WTC11 (cell line): ENCODE measurements at regions not wholly inside any gene's neighbourhood (a gene's known extent, or its start where the extent isn't known, plus 50 kb on each side); places are given as distances from the start of the nearest gene placed in this dataset.

Experiments
- ATAC-seq: fragments of 200-7000 bp; cut with Tn5 transposase; 2 replicates; pipeline ENCODE4 v1.10.0; 2021; ENCODE audit warnings: mild to moderate bottlenecking, moderate library complexity
- CTCF ChIA-PET: fragments of 300-600 bp; sonication (Branson Sonifier 250); formaldehyde crosslinking; loops from one replicate; lab custom pipeline; 2021; ENCODE audit warnings: antibody characterized with exemption; lab: Charles Lee
- POLR2A ChIA-PET: fragments of 350-600 bp; sonication (Branson Sonifier 250); formaldehyde crosslinking; loops from one replicate; lab custom pipeline; 2021; ENCODE audit warnings: antibody characterized with exemption; lab: Charles Lee
- DNase-seq: peaks from one replicate; pipeline ENCODE4 v3.0.0; 2021; ENCODE audit warnings: low spot score
- H3K27ac Mint-ChIP-seq: 2 replicates; pipeline ENCODE4 v1.8.0; 2021; ENCODE audit warnings: mixed read lengths
- H3K27me3 Mint-ChIP-seq: 2 replicates; pipeline ENCODE4 v1.8.0; 2021; ENCODE audit warnings: low read depth, mild to moderate bottlenecking, moderate library complexity, mixed read lengths
- H3K36me3 Mint-ChIP-seq: 2 replicates; pipeline ENCODE4 v1.8.0; 2021; ENCODE audit warnings: mixed read lengths
- H3K4me1 Mint-ChIP-seq: 2 replicates; pipeline ENCODE4 v1.8.0; 2022; ENCODE audit warnings: mixed read lengths
- H3K4me3 Mint-ChIP-seq: 2 replicates; pipeline ENCODE4 v1.8.0; 2021; ENCODE audit warnings: mild to moderate bottlenecking, moderate library complexity, mixed read lengths
- H3K9me3 Mint-ChIP-seq: 2 replicates; pipeline ENCODE4 v1.8.0; 2021; ENCODE audit warnings: mixed read lengths
- AFF4 ChIP-seq: sonication (generic); formaldehyde crosslinking; IDR thresholded peaks from 2 replicates; pipeline ENCODE4 v1.8.1; 2023; ENCODE audit warnings: mild to moderate bottlenecking, missing genetic modification reagents, borderline replicate concordance
- CDX4 ChIP-seq: fragments of 250-450 bp; sonication (Bioruptor Pico); IDR thresholded peaks from 2 replicates; pipeline ENCODE4 v1.9.0; 2021; ENCODE audit warnings: moderate library complexity, mild to moderate bottlenecking, inconsistent platforms, borderline replicate concordance
- CREM ChIP-seq: sonication (generic); formaldehyde crosslinking; IDR thresholded peaks from 2 replicates; pipeline ENCODE4 v1.8.1; 2022; ENCODE audit warnings: mild to moderate bottlenecking, missing genetic modification reagents, moderate library complexity
- E2F5 ChIP-seq: sonication (generic); formaldehyde crosslinking; IDR thresholded peaks from 2 replicates; pipeline ENCODE4 v1.8.1; 2022; ENCODE audit warnings: mild to moderate bottlenecking, moderate library complexity, missing genetic modification reagents
- ELF4 ChIP-seq: sonication (generic); formaldehyde crosslinking; IDR thresholded peaks from 2 replicates; pipeline ENCODE4 v1.8.1; 2022; ENCODE audit warnings: low read depth, mild to moderate bottlenecking, moderate library complexity, missing genetic modification reagents
- EMX1 ChIP-seq: fragments of 250-450 bp; sonication (Bioruptor Pico); IDR thresholded peaks from 2 replicates; pipeline ENCODE4 v1.8.0; 2021; ENCODE audit warnings: mild to moderate bottlenecking
- ERG ChIP-seq: fragments of 250-450 bp; sonication (Bioruptor Pico); IDR thresholded peaks from 2 replicates; pipeline ENCODE4 v1.8.0; 2021; ENCODE audit warnings: mild to moderate bottlenecking
- ESRRA ChIP-seq: sonication (generic); formaldehyde crosslinking; IDR thresholded peaks from 2 replicates; pipeline ENCODE4 v1.8.1; 2022; ENCODE audit warnings: mild to moderate bottlenecking, missing genetic modification reagents, borderline replicate concordance
- FOXP1 ChIP-seq: sonication (generic); formaldehyde crosslinking; IDR thresholded peaks from 2 replicates; pipeline ENCODE4 v1.8.0; 2022; ENCODE audit warnings: missing genetic modification reagents, mild to moderate bottlenecking, moderate library complexity, borderline replicate concordance
- GABPB1 ChIP-seq: sonication (generic); formaldehyde crosslinking; IDR thresholded peaks from 2 replicates; pipeline ENCODE4 v1.8.1; 2023; ENCODE audit warnings: mild to moderate bottlenecking, missing genetic modification reagents
- NFATC4 ChIP-seq: fragments of 250-450 bp; sonication (Bioruptor Pico); IDR thresholded peaks from 2 replicates; pipeline ENCODE4 v1.9.0; 2021; ENCODE audit warnings: mild to moderate bottlenecking
- PRRX2 ChIP-seq: fragments of 250-450 bp; sonication (Bioruptor Pico); IDR thresholded peaks from 2 replicates; pipeline ENCODE4 v1.8.0; 2021; ENCODE audit warnings: mild to moderate bottlenecking
- SOX15 ChIP-seq: fragments of 250-450 bp; sonication (Bioruptor Pico); IDR thresholded peaks from 2 replicates; pipeline ENCODE4 v1.9.0; 2021; ENCODE audit warnings: mild to moderate bottlenecking
- STAT6 ChIP-seq: sonication (generic); formaldehyde crosslinking; conservative IDR thresholded peaks from 2 replicates; pipeline ENCODE4 v1.8.1; 2023; ENCODE audit warnings: mild to moderate bottlenecking, low read depth, missing genetic modification reagents, moderate library complexity
- USF1 ChIP-seq: sonication (generic); formaldehyde crosslinking; IDR thresholded peaks from 2 replicates; pipeline ENCODE4 v1.8.0; 2022; ENCODE audit warnings: mild to moderate bottlenecking, missing genetic modification reagents
- ZBTB21 ChIP-seq: sonication (generic); formaldehyde crosslinking; IDR thresholded peaks from 2 replicates; pipeline ENCODE4 v1.8.1; 2023; ENCODE audit warnings: mild to moderate bottlenecking, missing genetic modification reagents, borderline replicate concordance
- ZBTB43 ChIP-seq: sonication (generic); formaldehyde crosslinking; IDR thresholded peaks from 2 replicates; pipeline ENCODE4 v1.8.1; 2023; ENCODE audit warnings: mild to moderate bottlenecking, missing genetic modification reagents
- ZNF219 ChIP-seq: sonication (generic); formaldehyde crosslinking; IDR thresholded peaks from 2 replicates; pipeline ENCODE4 v1.8.0; 2023; ENCODE audit warnings: missing genetic modification reagents, mild to moderate bottlenecking, borderline replicate concordance
- ZNF416 ChIP-seq: fragments of 250-450 bp; sonication (Bioruptor Pico); IDR thresholded peaks from 2 replicates; pipeline ENCODE4 v1.9.0; 2021; ENCODE audit warnings: mild to moderate bottlenecking, inconsistent platforms

- Mint-ChIP-seq H3K9me3 (peaks cover 13% of the 10 kb centered on the region), H3K4me3 (no peak overlapping the region), H3K27me3 (no peaks in the 10 kb centered on the region), H3K36me3 (no peaks in the 10 kb centered on the region; the same call in 1 of the 2 replicates), H3K4me1 (no peaks in the 10 kb centered on the region), H3K27ac (no peak overlapping the region)
- no peak for ATAC-seq
- no peak for DNase-seq
- POLR2A ChIA-PET, result no interaction called here
- TF ChIP-seq ZNF219 (CRISPR knock-in tag), result no peak
- no peak for TF ChIP-seq ERG (CRISPR knock-in tag)
- TF ChIP-seq CDX4, result no peak
- no peak for TF ChIP-seq ZNF416 (CRISPR knock-in tag)
- TF ChIP-seq EMX1, result no peak
- TF ChIP-seq USF1 (CRISPR knock-in tag), result no peak
- TF ChIP-seq STAT6 (CRISPR knock-in tag), result no peak
- no peak for TF ChIP-seq NFATC4 (CRISPR knock-in tag)
- no peak for TF ChIP-seq PRRX2
- no peak for TF ChIP-seq ZBTB21 (CRISPR knock-in tag)
- TF ChIP-seq ZBTB43 (CRISPR knock-in tag), result no peak
- TF ChIP-seq CREM (CRISPR knock-in tag), result no peak
- TF ChIP-seq SOX15 (CRISPR knock-in tag), result no peak
- TF ChIP-seq ELF4 (CRISPR knock-in tag), result no peak
- TF ChIP-seq E2F5, result no peak
- no peak for TF ChIP-seq FOXP1
- CTCF ChIA-PET, result no interaction called here
Measured at GRCh38 chrX:37918703-37919102, 71.3 kb upstream of the DYNLT3 start.

GRCh38 chrX:37921758-37922157 is 74.4 kb upstream of the DYNLT3 start:
- CTCF ChIA-PET, result no interaction called here
- no peak for ATAC-seq
- Mint-ChIP-seq H3K36me3 (no peaks in the 10 kb centered on the region; the same call in 1 of the 2 replicates), H3K27ac (no peak overlapping the region), H3K9me3 (peaks cover 13% of the 10 kb centered on the region), H3K4me3 (no peak overlapping the region), H3K27me3 (no peaks in the 10 kb centered on the region), H3K4me1 (no peaks in the 10 kb centered on the region)
- no peak for DNase-seq
- POLR2A ChIA-PET, result no interaction called here
- TF ChIP-seq AFF4 (CRISPR knock-in tag) (no peak), STAT6 (CRISPR knock-in tag) (no peak), ESRRA (no peak), GABPB1 (CRISPR knock-in tag) (no peak)
